Ectodermal cell (in vitro differentiated cells): ENCODE measurements at regions not wholly inside any gene's neighbourhood (a gene's known extent, or its start where the extent isn't known, plus 50 kb on each side); places are given as distances from the start of the nearest gene placed in this dataset.

Experiments used
- H3K27ac ChIP-seq: 2 replicates; pipeline ENCODE4 v1.7.0; 2013; ENCODE audit warnings: mild to moderate bottlenecking, low read depth, low read length; ENCODE audit not compliant: insufficient read depth, poor library complexity, severe bottlenecking
- H3K27me3 ChIP-seq: 2 replicates; pipeline ENCODE4 v1.7.0; 2013; ENCODE audit warnings: mild to moderate bottlenecking, low read length; ENCODE audit not compliant: insufficient read depth, control insufficient read depth, poor library complexity, severe bottlenecking
- H3K36me3 ChIP-seq: one replicate; pipeline ENCODE4 v1.7.0; 2013; ENCODE audit warnings: low read length; ENCODE audit not compliant: control insufficient read depth, insufficient read depth
- H3K4me1 ChIP-seq: one replicate; pipeline ENCODE4 v1.7.0; 2013; ENCODE audit warnings: low read length; ENCODE audit not compliant: control insufficient read depth, insufficient read depth
- H3K4me3 ChIP-seq: 2 replicates; pipeline ENCODE4 v1.7.0; 2013; ENCODE audit warnings: low read depth, low read length, control low read depth; ENCODE audit not compliant: insufficient read depth
- H3K9me3 ChIP-seq: 2 replicates; pipeline ENCODE4 v1.7.0; 2013; ENCODE audit warnings: mild to moderate bottlenecking, low read length, moderate library complexity; ENCODE audit not compliant: control insufficient read depth
- WGBS, 2 experiments: methylation state at CpG; one replicate each; pipeline ENCODE4 v1.1.7; 2013; ENCODE audit warnings: missing lambda C conversion rate in 2 of 2; 5-methylcytosine and 5-hydroxymethylcytosine counted together

- WGBS, 2 experiments: 79 to 82% methylated on average over 5 of the region's 5 CpGs
Observed at GRCh38 chr1:50343323-50343722, 79.9 kb downstream of the DMRTA2 start.

DNA sequence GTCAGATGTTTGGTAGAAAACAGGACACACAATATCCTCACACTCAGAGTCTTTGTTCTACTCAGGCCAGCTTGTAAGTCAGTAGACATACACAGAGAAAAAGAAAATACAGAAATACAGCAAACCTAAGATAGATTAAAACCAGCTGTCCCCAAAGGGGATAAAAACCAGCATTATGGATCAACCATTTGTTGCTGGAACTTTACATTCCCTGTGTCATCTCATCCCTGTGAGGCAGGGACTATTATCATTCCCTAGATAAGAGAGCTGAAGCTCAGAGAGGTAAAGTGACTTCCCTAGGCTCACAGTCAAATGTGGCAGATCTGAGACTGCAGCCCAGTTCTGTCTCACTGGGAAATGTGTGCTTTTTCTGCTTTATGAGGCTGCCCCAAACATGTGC lies 80.7 kb downstream of the DMRTA2 start:
- H3K4me3 ChIP-seq: no peak overlapping the region
- H3K36me3 ChIP-seq: no peaks in the 10 kb centered on the region
- H3K27ac ChIP-seq: no peak overlapping the region
- no peaks in the 10 kb centered on the region for H3K4me1 ChIP-seq
- H3K27me3 ChIP-seq: no peaks in the 10 kb centered on the region
- no peaks in the 10 kb centered on the region for H3K9me3 ChIP-seq

More at GRCh38 chr1:50343323-50343722, 79.9 kb downstream of the DMRTA2 start:
- Histone ChIP-seq H3K4me1 (no peaks in the 10 kb centered on the region), H3K4me3 (no peak overlapping the region), H3K36me3 (no peaks in the 10 kb centered on the region), H3K9me3 (no peaks in the 10 kb centered on the region), H3K27ac (no peak overlapping the region), H3K27me3 (no peaks in the 10 kb centered on the region)

- H3K9me3 ChIP-seq: no peaks in the 10 kb centered on the region
- H3K27ac ChIP-seq: no peak overlapping the region
- H3K27me3 ChIP-seq: peaks cover 49% of the 10 kb centered on the region
- no peaks in the 10 kb centered on the region for H3K4me1 ChIP-seq
- 80 to 85% methylated on average over 5 of the region's 5 CpGs for WGBS, 2 experiments
- no peak overlapping the region for H3K4me3 ChIP-seq
- H3K36me3 ChIP-seq: no peaks in the 10 kb centered on the region
Observed at GRCh38 chr1:50335036-50335435, 88.2 kb downstream of the DMRTA2 start.

DNA sequence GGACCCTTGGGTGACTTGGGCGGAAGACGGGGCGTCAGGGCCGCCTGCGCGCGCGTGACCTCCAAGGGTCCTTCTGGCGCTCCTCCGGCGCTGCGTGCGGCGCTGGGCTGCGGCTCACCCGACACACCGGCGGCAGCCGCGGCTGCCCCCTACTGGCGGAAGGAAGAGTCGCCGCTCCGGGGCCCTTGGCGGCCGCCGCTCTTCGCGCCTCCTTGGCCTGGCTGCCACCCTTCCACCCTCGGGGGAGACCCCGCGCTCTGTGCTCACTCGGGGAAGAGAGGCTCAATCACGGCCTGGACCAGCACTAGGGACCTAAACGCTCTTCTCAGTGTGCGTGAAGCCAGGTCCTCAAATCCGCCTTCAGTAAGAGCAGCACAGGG lies 89.7 kb downstream of the DMRTA2 start:
- Histone ChIP-seq H3K4me1 (no peaks in the 10 kb centered on the region), H3K9me3 (no peaks in the 10 kb centered on the region), H3K27ac (no peak overlapping the region), H3K27me3 (peaks cover 51% of the 10 kb centered on the region), H3K4me3 (peak overlapping the region; percentile 34), H3K36me3 (no peaks in the 10 kb centered on the region)
- 5% methylated on average over 37 of the region's 37 CpGs for WGBS, 2 experiments

DNA sequence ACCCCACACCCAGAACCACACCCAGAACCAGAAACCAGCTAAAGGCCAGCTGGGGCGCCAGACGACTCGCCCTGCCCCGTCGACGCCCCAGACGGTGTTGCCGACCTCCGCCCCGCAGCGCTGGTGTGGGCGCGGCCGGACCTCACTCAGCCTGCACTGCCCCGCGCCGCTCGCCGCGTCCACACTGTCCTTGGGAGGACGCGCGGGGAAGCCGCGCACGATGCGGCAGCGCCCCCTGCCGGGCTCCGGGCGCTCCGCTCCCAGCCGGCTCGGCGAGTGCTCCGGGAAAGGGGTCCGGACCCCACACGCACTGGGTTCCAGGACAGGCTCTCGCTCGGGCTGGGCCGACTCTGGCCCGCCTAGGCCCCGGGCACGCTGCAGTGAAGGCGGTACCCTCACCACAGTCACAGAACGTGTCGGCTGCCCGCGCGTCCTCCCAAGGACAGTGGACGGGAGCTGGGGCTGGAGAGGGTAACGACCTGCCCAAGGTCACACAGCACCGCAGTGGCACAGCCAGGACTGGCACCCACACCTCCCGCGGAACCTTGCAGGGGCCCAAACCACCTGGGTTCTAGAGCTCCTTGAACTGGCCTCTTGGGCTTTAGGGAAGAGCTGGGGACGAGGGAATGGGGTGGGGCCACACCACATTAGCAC lies 90.2 kb downstream of the DMRTA2 start:
- Histone ChIP-seq H3K4me3 (peak overlapping the region; percentile 34), H3K27me3 (peaks cover 51% of the 10 kb centered on the region), H3K9me3 (no peaks in the 10 kb centered on the region), H3K4me1 (no peaks in the 10 kb centered on the region), H3K36me3 (no peaks in the 10 kb centered on the region), H3K27ac (no peak overlapping the region)
- WGBS, 2 experiments: 4% methylated on average over 56 of the region's 56 CpGs

- 52 to 53% methylated on average over 4 of the region's 4 CpGs for WGBS, 2 experiments
Observed at GRCh38 chr1:50329332-50329932, 93.8 kb downstream of the DMRTA2 start.

GRCh38 chr1:50328552-50328951 lies 94.7 kb downstream of the DMRTA2 start:
- Histone ChIP-seq H3K4me1 (no peaks in the 10 kb centered on the region), H3K9me3 (no peaks in the 10 kb centered on the region), H3K4me3 (no peak overlapping the region), H3K27me3 (peaks cover 34% of the 10 kb centered on the region), H3K27ac (no peak overlapping the region), H3K36me3 (no peaks in the 10 kb centered on the region)
- WGBS, 2 experiments: 69% methylated on average over 4 of the region's 4 CpGs

More at GRCh38 chr1:50329332-50329932, 93.8 kb downstream of the DMRTA2 start:
- no peaks in the 10 kb centered on the region for H3K36me3 ChIP-seq
- H3K27ac ChIP-seq: no peak overlapping the region
- peaks cover 42% of the 10 kb centered on the region for H3K27me3 ChIP-seq
- no peaks in the 10 kb centered on the region for H3K4me1 ChIP-seq
- no peaks in the 10 kb centered on the region for H3K9me3 ChIP-seq
- no peak overlapping the region for H3K4me3 ChIP-seq

GRCh38 chr1:50326026-50326425 lies 97.2 kb downstream of the DMRTA2 start:
- Histone ChIP-seq H3K4me1 (no peaks in the 10 kb centered on the region), H3K27me3 (peaks cover 9% of the 10 kb centered on the region), H3K4me3 (no peak overlapping the region), H3K36me3 (no peaks in the 10 kb centered on the region), H3K9me3 (no peaks in the 10 kb centered on the region), H3K27ac (no peak overlapping the region)
- 90 to 93% methylated on average over 17 of the region's 17 CpGs for WGBS, 2 experiments

DNA sequence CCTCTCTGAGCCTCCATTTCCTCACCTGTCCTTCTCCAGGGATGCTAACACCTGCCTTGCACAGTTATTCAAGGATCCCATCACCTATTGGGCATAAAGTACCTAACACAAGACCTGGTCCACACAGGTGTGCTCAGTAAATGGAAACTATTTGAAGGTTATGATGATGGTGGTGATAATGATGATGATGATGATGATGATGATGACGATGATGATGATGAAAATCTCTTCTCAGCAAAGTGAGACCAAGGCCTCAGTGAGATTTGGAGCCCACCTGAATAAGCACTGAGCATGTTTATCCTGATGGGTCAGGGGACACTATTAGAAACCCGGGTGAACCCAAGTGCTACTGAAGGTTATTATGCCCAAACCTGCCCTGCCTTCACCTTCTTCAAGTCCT lies 100.7 kb downstream of the DMRTA2 start:
- 63 to 68% methylated on average over 2 of the region's 2 CpGs for WGBS, 2 experiments
- Histone ChIP-seq H3K36me3 (no peaks in the 10 kb centered on the region), H3K4me3 (no peak overlapping the region), H3K27ac (no peak overlapping the region), H3K4me1 (no peaks in the 10 kb centered on the region), H3K9me3 (no peaks in the 10 kb centered on the region), H3K27me3 (no peaks in the 10 kb centered on the region)

- no peaks in the 10 kb centered on the region for H3K9me3 ChIP-seq
- H3K4me1 ChIP-seq: no peaks in the 10 kb centered on the region
- no peaks in the 10 kb centered on the region for H3K27me3 ChIP-seq
- H3K36me3 ChIP-seq: no peaks in the 10 kb centered on the region
- no peak overlapping the region for H3K4me3 ChIP-seq
- no peak overlapping the region for H3K27ac ChIP-seq
Observed at GRCh38 chr1:50318428-50318827, 104.8 kb downstream of the DMRTA2 start.
